ENCODE measurements at regions not wholly inside any gene's neighbourhood (a gene's known extent, or its start where the extent isn't known, plus 50 kb on each side); places are given as distances from the start of the nearest gene placed in this dataset.

GRCh38 chr2:15793978-15794377 is 146.4 kb upstream of the MYCN start:
- TF ChIP-seq CTCF (IDR thresholded peaks at IDR 0.05) (no peak), POLR2A (IDR thresholded peaks at IDR 0.05) (no peak)

All from body of pancreas (tissue), 4 donors.